22Rv1 (cell line): ENCODE measurements at regions not wholly inside any gene's neighbourhood (a gene's known extent, or its start where the extent isn't known, plus 50 kb on each side); places are given as distances from the start of the nearest gene placed in this dataset.

ENCODE experiments used
- ZFX ChIP-seq: fragments of 450-650 bp; IDR thresholded peaks from 2 replicates; pipeline ENCODE4 v1.6.1; 2017; ENCODE audit warnings: antibody characterized with exemption, borderline replicate concordance
- TF ChIP-seq, protein P1 (sequence below): fragments of 450-650 bp; IDR thresholded peaks from 2 replicates; pipeline ENCODE4 v1.5.1; 2017; ENCODE audit warnings: mild to moderate bottlenecking

DNA sequence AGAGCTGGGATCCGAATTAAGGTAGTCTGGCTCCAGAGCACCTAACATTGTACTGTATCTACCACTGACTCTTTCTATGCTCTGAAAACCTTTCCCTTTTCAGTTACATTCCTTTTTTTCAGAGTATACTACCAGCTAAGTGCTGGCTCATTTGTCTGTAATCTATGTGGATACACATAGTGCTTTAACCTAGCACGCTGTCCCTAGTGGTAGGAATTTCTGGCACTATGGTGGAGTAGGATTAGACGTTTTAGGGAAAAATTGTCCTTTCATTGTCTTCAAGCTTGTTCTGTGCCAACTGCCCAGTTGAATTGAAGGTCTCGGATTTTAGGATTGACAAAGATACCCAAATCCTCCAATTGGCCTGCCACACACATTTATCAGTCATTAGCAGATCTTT lies 259.1 kb upstream of the FERMT1 start:
- TF ChIP-seq, protein P1, sequence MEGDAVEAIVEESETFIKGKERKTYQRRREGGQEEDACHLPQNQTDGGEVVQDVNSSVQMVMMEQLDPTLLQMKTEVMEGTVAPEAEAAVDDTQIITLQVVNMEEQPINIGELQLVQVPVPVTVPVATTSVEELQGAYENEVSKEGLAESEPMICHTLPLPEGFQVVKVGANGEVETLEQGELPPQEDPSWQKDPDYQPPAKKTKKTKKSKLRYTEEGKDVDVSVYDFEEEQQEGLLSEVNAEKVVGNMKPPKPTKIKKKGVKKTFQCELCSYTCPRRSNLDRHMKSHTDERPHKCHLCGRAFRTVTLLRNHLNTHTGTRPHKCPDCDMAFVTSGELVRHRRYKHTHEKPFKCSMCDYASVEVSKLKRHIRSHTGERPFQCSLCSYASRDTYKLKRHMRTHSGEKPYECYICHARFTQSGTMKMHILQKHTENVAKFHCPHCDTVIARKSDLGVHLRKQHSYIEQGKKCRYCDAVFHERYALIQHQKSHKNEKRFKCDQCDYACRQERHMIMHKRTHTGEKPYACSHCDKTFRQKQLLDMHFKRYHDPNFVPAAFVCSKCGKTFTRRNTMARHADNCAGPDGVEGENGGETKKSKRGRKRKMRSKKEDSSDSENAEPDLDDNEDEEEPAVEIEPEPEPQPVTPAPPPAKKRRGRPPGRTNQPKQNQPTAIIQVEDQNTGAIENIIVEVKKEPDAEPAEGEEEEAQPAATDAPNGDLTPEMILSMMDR: peak; percentile 79
- TF ChIP-seq ZFX: no peak
